Parathyroid adenoma (tissue), 2 donors: ENCODE measurements at regions not wholly inside any gene's neighbourhood (a gene's known extent, or its start where the extent isn't known, plus 50 kb on each side); places are given as distances from the start of the nearest gene placed in this dataset.

Source experiments
- H2AFZ ChIP-seq: fragments of 300-600 bp; sonication (generic); one replicate; pipeline ENCODE4 v1.7.0; 2017; ENCODE audit warnings: antibody characterized with exemption, mild to moderate bottlenecking
- H3K27ac ChIP-seq: fragments of 300-600 bp; sonication (generic); one replicate; pipeline ENCODE4 v1.7.0; 2017
- H3K27me3 ChIP-seq: fragments of 300-600 bp; sonication (generic); one replicate; pipeline ENCODE4 v1.7.0; 2017; ENCODE audit warnings: low read length; ENCODE audit not compliant: control insufficient read depth, insufficient read depth
- H3K36me3 ChIP-seq: fragments of 300-600 bp; sonication (generic); one replicate; pipeline ENCODE4 v1.7.0; 2017; ENCODE audit warnings: low read length; ENCODE audit not compliant: control insufficient read depth, insufficient read depth
- H3K4me1 ChIP-seq: fragments of 300-600 bp; sonication (generic); one replicate; pipeline ENCODE4 v1.7.0; 2017; ENCODE audit warnings: control low read depth
- H3K4me2 ChIP-seq: fragments of 300-600 bp; sonication (generic); one replicate; pipeline ENCODE4 v1.7.0; 2017; ENCODE audit warnings: low read length
- H3K4me3 ChIP-seq: fragments of 300-600 bp; sonication (generic); one replicate; pipeline ENCODE4 v1.7.0; 2017; ENCODE audit warnings: low read depth, low read length
- H3K79me2 ChIP-seq: fragments of 300-600 bp; sonication (generic); one replicate; pipeline ENCODE4 v1.7.0; 2017; ENCODE audit warnings: control low read depth
- H3K9ac ChIP-seq: fragments of 300-600 bp; sonication (generic); one replicate; pipeline ENCODE4 v1.7.0; 2017; ENCODE audit warnings: mild to moderate bottlenecking
- H3K9me3 ChIP-seq: fragments of 300-600 bp; sonication (generic); one replicate; pipeline ENCODE4 v1.7.0; 2017; ENCODE audit warnings: low read length; ENCODE audit not compliant: control insufficient read depth
- TF ChIP-seq, protein P1 (sequence below): fragments of 300-600 bp; sonication (generic); IDR thresholded peaks from one replicate; pipeline ENCODE4 v1.7.0; 2017; ENCODE audit warnings: antibody characterized with exemption, mild to moderate bottlenecking
- donor health status: primary hyperparathyroidism.

DNA sequence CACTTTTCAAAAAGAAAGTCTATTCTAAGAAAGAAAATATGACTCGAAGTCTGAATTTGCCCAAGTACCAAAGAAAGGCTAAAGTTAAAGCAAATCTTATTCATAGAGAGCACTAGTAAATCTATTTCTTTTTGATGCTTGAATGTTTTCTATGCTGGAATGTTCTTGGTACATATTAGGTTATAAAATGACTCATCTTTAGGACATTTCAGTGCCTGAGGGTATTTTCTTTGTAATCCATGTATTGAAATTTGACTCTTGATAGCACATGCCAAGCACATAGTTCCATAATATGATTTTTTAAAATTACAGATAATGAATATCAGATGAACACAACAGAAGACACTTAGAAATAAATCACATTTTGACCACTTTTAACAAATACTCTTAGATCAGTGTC, 232.8 kb downstream of the TRIML1 start:
- Histone ChIP-seq H3K27ac (no peak overlapping the region), H3K4me3 (no peak overlapping the region), H3K9ac (no peak overlapping the region), H3K9me3 (no peaks in the 10 kb centered on the region), H3K36me3 (no peaks in the 10 kb centered on the region), H3K4me2 (no peak overlapping the region), H3K27me3 (no peaks in the 10 kb centered on the region), H3K4me1 (no peaks in the 10 kb centered on the region), H3K79me2 (no peaks in the 10 kb centered on the region), H2AFZ (no peak overlapping the region)
- TF ChIP-seq, protein P1, sequence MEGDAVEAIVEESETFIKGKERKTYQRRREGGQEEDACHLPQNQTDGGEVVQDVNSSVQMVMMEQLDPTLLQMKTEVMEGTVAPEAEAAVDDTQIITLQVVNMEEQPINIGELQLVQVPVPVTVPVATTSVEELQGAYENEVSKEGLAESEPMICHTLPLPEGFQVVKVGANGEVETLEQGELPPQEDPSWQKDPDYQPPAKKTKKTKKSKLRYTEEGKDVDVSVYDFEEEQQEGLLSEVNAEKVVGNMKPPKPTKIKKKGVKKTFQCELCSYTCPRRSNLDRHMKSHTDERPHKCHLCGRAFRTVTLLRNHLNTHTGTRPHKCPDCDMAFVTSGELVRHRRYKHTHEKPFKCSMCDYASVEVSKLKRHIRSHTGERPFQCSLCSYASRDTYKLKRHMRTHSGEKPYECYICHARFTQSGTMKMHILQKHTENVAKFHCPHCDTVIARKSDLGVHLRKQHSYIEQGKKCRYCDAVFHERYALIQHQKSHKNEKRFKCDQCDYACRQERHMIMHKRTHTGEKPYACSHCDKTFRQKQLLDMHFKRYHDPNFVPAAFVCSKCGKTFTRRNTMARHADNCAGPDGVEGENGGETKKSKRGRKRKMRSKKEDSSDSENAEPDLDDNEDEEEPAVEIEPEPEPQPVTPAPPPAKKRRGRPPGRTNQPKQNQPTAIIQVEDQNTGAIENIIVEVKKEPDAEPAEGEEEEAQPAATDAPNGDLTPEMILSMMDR, result no peak

- Histone ChIP-seq H2AFZ (no peak overlapping the region), H3K36me3 (no peaks in the 10 kb centered on the region), H3K4me3 (no peak overlapping the region), H3K79me2 (no peaks in the 10 kb centered on the region), H3K4me2 (no peak overlapping the region), H3K27me3 (no peaks in the 10 kb centered on the region), H3K9me3 (no peaks in the 10 kb centered on the region), H3K4me1 (no peaks in the 10 kb centered on the region), H3K9ac (no peak overlapping the region), H3K27ac (no peak overlapping the region)
- TF ChIP-seq, protein P1, result no peak
Measured at GRCh38 chr4:188372829-188373228, 233.6 kb downstream of the TRIML1 start.

DNA sequence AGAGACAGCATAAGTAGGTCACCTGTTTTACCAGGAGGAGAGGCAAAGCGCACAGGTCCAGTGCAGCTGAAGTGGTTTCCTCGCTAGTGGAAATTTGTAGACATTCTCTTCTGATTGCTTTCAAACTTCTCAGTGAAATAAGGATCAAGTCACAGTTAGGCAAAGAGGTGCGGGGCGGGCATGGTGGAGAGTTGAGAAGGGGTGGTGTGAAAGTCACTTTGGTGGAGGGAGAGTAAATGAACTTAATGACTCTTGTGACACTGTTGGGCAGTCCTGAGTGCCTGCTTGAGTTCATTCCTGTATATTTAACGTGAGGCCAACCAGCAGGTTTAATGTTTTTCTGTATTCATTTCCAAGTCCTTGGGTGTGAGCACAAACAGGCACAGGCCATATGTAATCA, 235.6 kb downstream of the TRIML1 start:
- no peak overlapping the region for H3K4me3 ChIP-seq
- H3K4me1 ChIP-seq, result no peaks in the 10 kb centered on the region
- no peaks in the 10 kb centered on the region for H3K36me3 ChIP-seq
- no peak overlapping the region for H3K4me2 ChIP-seq
- no peak overlapping the region for H2AFZ ChIP-seq
- no peak overlapping the region for H3K27ac ChIP-seq
- no peaks in the 10 kb centered on the region for H3K79me2 ChIP-seq
- no peaks in the 10 kb centered on the region for H3K9me3 ChIP-seq
- H3K27me3 ChIP-seq, result no peaks in the 10 kb centered on the region
- H3K9ac ChIP-seq, result no peak overlapping the region
- TF ChIP-seq, protein P1, result no peak

DNA sequence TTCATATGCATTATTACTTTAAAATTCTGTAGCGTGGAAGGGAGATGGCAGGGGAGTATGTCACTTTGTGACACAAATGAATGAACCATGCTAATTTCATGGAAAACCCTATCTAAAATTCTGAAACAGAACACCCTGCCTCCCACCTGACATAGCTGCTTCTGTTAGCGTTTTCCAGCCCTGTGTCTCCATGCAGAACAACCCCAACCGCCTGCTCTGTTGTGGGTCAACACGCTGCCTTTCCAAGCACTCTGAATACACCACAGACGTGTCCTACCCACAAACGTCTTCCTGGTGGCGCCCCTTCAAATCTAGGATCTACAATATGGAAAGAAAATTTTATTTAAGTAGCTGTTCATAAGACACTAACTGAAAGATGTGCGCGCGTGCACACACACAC, 238.6 kb downstream of the TRIML1 start:
- no peak overlapping the region for H3K27ac ChIP-seq

GRCh38 chr4:188383180-188383579, 243.9 kb downstream of the TRIML1 start:
- TF ChIP-seq, protein P1, result no peak
- Histone ChIP-seq H3K4me2 (no peak overlapping the region), H3K9ac (no peak overlapping the region), H3K4me3 (no peak overlapping the region), H3K4me1 (no peaks in the 10 kb centered on the region), H3K79me2 (no peaks in the 10 kb centered on the region), H3K36me3 (no peaks in the 10 kb centered on the region), H3K27ac (no peak overlapping the region), H3K27me3 (no peaks in the 10 kb centered on the region), H2AFZ (no peak overlapping the region), H3K9me3 (no peaks in the 10 kb centered on the region)

More for the DNA sequence above, 238.6 kb downstream of the TRIML1 start:
- H3K79me2 ChIP-seq, result no peaks in the 10 kb centered on the region
- H3K4me2 ChIP-seq, result no peak overlapping the region
- H3K36me3 ChIP-seq, result no peaks in the 10 kb centered on the region
- no peak overlapping the region for H2AFZ ChIP-seq
- no peaks in the 10 kb centered on the region for H3K27me3 ChIP-seq
- H3K9ac ChIP-seq, result no peak overlapping the region
- no peaks in the 10 kb centered on the region for H3K4me1 ChIP-seq
- no peak overlapping the region for H3K4me3 ChIP-seq
- TF ChIP-seq, protein P1, result no peak
- H3K9me3 ChIP-seq, result no peaks in the 10 kb centered on the region
